Esophagus squamous epithelium (tissue), 4 donors: ENCODE measurements at regions not wholly inside any gene's neighbourhood (a gene's known extent, or its start where the extent isn't known, plus 50 kb on each side); places are given as distances from the start of the nearest gene placed in this dataset.

Experiments
- POLR2A ChIP-seq, 4 donors: fragments of 450-650 bp; IDR thresholded peaks; one replicate each; pipeline ENCODE4 v1.6.1; 2017; ENCODE audit warnings: antibody characterized with exemption in 4 of 4, mild to moderate bottlenecking in 4 of 4, moderate library complexity in 3 of 4
- TF ChIP-seq, protein P1 (sequence below), 6 experiments: fragments of 450-650 bp in 4 of 6; fragments of 200-600 bp in 2 of 6; sonication (generic) in 2 of 6; IDR thresholded peaks; one replicate each; pipeline ENCODE4 v1.5.1; 2016 to 2019; ENCODE audit warnings: antibody characterized with exemption in 6 of 6, mild to moderate bottlenecking in 4 of 6, moderate library complexity in 4 of 6

DNA sequence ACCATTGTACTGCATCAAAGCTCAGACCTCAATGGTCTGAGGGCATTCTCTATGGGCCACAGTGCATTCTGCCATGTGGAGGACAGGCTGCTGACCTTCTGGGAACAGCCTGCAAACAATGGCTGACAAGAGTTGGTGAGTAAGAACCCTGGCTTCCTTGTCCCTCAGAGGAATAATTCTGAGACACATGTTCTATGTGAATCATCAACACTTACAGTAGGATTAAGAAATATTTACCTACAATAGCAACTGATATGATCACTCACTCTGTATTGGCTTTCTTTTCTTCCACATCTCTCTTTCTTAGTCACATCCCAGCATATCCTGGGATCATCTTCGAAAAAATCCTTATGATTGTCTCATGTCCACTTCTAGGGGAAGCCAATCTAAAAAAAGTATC is 306.5 kb upstream of the ITGA1 start:
- TF ChIP-seq, protein P1, sequence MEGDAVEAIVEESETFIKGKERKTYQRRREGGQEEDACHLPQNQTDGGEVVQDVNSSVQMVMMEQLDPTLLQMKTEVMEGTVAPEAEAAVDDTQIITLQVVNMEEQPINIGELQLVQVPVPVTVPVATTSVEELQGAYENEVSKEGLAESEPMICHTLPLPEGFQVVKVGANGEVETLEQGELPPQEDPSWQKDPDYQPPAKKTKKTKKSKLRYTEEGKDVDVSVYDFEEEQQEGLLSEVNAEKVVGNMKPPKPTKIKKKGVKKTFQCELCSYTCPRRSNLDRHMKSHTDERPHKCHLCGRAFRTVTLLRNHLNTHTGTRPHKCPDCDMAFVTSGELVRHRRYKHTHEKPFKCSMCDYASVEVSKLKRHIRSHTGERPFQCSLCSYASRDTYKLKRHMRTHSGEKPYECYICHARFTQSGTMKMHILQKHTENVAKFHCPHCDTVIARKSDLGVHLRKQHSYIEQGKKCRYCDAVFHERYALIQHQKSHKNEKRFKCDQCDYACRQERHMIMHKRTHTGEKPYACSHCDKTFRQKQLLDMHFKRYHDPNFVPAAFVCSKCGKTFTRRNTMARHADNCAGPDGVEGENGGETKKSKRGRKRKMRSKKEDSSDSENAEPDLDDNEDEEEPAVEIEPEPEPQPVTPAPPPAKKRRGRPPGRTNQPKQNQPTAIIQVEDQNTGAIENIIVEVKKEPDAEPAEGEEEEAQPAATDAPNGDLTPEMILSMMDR (IDR thresholded peaks at IDR 0.05): no peak
- TF ChIP-seq POLR2A (IDR thresholded peaks at IDR 0.05): no peak
